ENCODE measurements at regions not wholly inside any gene's neighbourhood (a gene's known extent, or its start where the extent isn't known, plus 50 kb on each side); places are given as distances from the start of the nearest gene placed in this dataset.

DNA sequence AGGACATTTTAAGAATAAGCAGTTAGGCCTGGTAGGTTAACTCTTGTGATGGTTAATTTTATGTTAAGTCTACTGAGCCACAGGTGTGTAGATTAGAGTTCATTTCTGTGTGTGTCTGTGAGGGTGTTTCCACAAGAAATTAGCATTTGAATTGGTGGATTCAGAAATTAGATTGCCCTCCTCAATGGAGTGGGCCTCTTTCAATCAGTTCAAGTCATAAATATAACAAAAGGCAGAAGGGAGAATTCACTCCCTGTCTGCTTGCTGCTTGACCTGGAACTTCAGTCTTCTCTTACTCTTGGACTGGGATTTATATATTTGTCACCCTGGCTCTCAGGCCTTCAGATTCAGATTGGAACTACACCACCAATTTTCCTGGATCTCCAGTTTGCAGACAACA, 55.3 kb upstream of the POM121L12 start:
- no peak for DNase-seq

GRCh38 chr7:52973126-52973525, 62.3 kb upstream of the POM121L12 start:
- DNase-seq: no peak

GRCh38 chr7:52962402-52963076, 72.9 kb upstream of the POM121L12 start:
- no peak for DNase-seq

DNA sequence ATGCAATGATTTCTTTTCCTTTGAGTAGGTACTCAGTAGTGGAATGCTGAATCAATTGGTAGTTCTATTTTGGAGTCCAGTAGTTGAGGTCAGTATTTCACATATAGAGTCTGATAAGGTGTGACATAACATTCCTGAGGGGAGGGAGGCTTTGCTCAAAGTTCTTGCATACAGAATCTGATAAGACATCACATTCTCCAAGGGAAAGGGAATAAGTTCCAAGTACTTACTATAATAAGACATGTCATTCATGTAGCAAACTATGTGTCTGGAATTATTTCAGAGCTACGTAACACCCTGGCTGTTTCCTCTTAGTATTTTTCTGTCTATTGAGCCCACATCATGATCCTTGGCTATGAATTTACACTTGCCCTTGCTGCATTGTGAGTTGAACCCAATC, 74.3 kb upstream of the POM121L12 start:
- DNase-seq: no peak

GRCh38 chr7:52959878-52960660, 75.4 kb upstream of the POM121L12 start:
- DNase-seq: no peak

- DNase-seq: no peak
Observed at GRCh38 chr7:52959336-52959735, 76.1 kb upstream of the POM121L12 start.

DNA sequence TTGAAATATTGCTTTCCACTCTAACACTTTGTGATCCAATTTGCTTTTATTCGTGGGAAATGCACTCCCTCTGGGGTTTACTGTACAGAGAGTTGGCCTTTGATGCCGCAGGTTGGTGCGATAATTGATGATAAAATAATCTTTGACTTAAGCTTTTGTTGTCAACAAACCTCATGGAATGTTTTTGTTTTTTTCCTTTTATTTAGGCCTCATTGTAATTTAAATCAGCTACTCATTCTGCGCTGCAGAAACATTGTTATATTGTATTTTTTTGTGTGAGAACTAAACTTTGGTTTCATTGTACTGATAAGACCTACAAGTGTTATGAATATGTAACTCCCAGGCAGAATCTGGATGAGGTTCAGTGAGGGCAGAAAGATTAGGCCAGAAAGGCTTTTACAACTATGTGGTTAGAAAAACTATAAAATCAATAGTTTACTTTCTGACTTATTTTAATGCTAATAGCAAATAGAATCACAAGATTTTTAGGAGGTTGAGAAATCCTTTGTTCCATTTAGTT, 76.8 kb upstream of the POM121L12 start:
- no peak for DNase-seq

GRCh38 chr7:52956379-52956915, 79.0 kb upstream of the POM121L12 start:
- DNase-seq: no peak

- DNase-seq: no peak
Observed at GRCh38 chr7:52955522-52955921, 79.9 kb upstream of the POM121L12 start.

DNA sequence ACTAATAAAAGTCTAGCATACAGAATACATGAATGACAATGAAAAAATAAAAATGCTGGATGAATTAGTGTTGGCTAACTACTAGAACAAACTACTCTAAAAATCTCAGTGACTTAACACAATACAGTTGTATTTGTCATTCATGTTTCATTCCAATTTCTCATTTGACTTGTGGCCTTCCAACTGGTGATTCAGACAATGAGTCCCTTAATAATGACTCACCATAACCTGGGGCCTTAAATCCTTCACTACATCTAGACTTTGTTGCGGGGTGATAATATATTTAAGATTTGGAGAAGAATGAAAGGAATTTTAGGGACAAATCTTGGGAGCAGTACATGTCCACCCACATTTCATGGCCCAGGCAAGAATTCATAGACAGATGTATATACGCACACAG, 90.5 kb upstream of the POM121L12 start:
- no peak for DNase-seq

- no peak for DNase-seq
Observed at GRCh38 chr7:52940481-52940880, 95.0 kb upstream of the POM121L12 start.

DNA sequence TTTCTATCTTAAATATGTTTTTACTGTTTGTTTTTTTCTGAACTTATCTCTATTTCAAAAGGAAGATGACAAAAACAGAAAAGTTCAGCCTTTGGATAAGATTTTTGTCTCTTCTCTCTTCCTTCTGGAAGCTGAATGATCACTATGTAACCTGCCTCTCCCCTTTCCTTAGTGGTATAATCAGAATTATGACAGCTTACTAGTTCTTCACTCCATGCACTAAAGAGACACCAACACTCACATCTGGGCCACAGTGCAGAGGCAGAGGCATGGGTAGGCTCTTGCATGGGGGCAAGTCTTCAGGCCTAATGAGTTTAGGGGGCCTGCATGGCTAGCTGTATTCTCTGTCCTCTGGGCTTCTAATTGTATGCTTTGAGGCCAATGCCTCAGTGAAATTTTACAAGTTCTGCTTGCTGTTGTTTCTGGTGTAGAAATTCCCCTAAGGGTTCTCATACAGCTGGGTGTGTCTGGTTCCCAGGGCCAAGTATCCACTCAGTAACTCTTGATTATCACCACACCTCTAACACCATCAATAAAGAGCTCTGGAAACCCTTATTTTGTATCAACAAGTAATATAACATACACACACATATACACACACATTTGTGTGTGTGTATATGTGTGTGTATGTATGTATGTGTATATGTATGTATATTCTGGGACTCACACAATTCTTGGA, 96.8 kb upstream of the POM121L12 start:
- DNase-seq: no peak

DNA sequence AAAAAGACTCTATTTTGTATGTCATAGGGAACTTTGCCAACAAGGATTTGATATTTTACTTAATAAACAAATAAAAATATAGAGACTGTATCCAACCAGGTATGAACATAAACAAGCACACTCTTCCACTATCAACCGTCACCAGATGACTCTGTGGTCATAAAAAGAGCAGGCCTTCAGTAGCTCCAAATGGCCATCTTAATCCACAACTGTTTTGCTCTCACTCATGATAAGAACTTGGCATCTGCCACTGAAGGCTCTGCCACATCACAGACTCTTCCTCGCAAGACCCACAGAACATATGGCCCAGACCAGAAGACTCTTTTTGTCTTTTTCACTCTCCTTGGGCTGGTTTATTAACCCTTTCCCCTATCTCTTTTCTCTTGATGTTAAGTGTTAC, 98.7 kb upstream of the POM121L12 start:
- DNase-seq: no peak

DNA sequence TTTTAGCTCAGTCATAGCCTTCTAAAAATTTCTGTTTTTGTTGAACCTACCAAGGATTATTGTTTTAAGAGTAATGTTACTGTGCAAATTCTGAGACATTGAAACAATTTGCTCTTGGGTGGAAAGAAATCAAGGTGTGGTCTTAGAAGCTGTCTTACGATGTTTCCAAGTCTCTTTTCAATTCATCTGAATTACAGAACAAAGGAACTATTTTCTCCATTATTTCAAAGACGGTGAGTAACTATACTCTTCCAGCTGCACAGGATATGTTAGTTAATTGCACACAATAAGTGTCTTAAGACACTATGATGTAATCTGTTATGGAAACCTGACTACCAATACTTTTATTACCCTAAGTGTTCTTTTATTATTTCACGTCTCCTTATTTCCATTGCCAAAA, 106.8 kb upstream of the POM121L12 start:
- no peak for DNase-seq

DNA sequence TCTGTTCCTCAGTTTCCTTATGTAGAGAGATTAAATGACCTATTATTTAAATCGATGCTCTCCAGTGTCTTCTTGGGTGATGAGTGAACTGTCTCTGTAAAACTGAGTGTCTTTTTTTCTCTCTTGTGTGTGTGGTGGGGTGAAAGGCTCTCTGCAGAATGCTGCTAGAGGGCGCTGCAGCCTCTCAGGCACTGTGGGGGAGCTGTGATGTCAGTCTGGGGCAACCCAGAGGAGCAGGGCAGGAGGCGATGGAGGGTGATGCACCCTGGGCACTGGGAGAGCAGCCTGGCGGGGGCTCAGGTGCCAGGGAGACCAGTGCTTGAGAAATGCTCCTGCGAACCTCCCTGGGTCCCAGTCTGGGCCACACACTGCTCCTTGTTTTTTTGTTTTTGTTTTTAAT, 110.1 kb upstream of the POM121L12 start:
- no peak for DNase-seq

GRCh38 chr7:52920977-52921376, 114.5 kb upstream of the POM121L12 start:
- no peak for DNase-seq

GRCh38 chr7:52917982-52918578, 117.4 kb upstream of the POM121L12 start:
- DNase-seq: no peak

- DNase-seq: no peak
Observed at GRCh38 chr7:52911795-52912194, 123.6 kb upstream of the POM121L12 start.

DNA sequence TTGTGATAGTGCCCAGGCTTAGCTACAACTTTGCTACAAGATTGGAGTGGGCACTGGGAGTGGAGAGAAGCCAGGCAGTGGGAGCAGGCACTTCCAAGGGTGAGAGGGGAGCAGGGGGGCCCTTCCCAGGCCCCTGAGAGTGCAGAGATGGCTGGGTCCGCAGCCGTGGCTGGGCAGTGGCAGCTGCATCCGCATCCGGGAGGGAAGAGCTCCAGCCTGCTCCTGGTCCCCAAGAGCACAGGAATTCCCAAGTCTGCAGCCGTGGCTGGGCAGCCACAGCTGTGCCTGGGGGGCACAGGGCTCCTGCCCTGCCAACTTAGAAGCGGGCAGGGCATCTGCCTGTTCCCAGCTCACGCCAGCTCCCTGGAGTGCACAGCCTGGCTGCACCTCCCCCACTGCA, 124.1 kb upstream of the POM121L12 start:
- DNase-seq: no peak

DNA sequence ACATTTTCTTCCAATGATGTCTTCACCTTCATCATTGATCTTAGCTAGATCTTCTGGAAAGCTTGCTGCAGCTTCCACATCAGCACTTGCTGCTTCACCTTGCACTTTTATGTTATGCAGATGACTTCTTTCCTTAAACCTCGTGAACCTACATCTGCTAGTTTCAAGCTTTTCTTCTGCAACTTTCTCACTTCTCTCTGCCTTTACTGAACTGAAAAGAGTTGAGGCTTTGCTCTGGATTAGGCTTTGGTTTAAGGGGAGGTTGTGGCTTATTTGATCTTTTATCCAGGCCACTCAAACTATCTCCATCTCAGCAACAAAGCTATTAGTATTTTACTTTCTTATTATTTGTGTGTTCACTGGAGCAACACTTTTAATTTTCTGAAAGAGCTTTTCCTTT, 125.5 kb upstream of the POM121L12 start:
- DNase-seq: no peak

DNA sequence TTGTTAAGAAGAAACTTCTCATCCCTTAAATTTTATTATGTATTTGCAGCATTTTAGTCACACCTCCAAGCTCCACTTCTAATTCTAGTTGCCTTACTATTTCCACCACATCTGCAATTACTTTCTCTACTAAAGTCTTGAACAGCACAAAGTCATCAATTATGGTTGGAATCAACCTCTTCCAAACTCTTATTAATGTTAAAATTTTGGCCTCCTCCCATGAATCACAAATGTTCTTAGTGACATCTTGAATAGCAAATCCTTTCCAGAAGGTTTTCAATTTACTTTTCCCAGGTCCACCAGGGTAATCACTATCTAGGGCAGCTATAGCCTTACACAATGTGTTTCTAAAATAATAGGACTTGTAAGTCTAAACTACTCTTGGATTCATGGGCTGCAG, 126.3 kb upstream of the POM121L12 start:
- no peak for DNase-seq

DNA sequence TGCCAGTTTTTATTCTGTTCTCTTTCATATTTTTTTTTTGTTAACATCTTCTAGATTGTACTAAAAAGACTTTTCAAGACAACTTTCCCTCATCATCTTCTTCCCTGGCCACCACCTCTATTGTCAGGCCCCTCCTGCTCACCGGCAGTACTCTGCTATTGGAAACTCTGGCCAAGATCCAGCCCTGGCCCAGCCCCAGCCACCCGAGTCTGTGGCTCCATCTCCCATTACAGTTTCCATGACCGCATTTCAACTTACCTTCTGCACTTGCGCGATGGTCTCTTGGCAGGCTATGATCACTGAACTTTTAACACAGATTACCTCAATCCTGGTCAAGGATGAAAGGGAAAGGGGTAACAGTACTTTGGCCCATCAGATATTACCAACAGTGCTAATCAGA, 137.7 kb upstream of the POM121L12 start:
- DNase-seq: no peak

DNA sequence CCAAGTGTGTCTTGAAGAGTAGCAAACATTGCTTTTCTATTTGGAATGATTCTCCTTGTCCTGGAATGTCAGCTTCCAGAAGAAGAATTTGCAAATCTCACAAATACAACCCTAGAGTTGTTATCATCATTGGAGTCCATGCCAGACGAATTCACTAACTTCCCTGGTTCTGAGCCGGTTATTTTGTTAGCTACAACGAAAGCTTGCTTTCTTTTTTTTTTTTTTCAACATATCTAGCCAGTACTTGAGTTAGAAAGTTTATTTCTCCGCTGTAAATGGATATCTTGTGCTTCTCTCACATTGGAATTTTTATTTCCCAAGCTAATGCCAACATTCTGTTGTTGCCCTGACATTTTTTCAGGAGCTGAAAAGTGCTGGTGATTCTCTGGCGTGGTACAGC, 138.1 kb upstream of the POM121L12 start:
- DNase-seq: no peak

All from NCI-H1694 (cell line).